ENCODE measurements at regions not wholly inside any gene's neighbourhood (a gene's known extent, or its start where the extent isn't known, plus 50 kb on each side); places are given as distances from the start of the nearest gene placed in this dataset.
"Not testable (repeated sequence)": the region's sequence is repeated elsewhere in the genome, so short reads cannot be mapped to it uniquely, and the experiment has no call there.

DNA sequence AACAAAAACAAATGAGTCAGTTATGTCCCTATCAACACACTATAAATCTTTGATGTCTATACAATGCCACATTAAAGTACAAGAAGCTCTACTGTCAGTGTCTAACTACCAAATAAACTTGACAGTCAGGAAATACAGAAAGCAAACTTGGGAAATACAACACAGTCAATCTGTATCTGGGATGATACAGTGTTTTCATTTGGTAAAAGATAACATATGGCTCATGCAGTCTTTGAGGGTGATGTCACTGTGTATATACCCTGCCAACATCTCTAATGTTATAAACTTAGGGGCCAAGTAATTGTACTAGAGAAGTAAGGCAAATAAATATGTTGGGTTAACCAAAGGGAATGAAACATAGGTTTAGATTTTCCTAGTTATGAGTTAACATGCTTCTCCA, 552.5 kb upstream of the ADAMTS5 start:
- H3K27me3 Mint-ChIP-seq = no peaks in the 10 kb centered on the region
- no peaks in the 10 kb centered on the region for H3K36me3 Mint-ChIP-seq
- no peak overlapping the region for H3K27ac Mint-ChIP-seq
- H3K9me3 Mint-ChIP-seq = peaks cover 19% of the 10 kb centered on the region
- no peaks in the 10 kb centered on the region for H3K4me1 Mint-ChIP-seq
- H3K4me3 Mint-ChIP-seq = no peak overlapping the region

DNA sequence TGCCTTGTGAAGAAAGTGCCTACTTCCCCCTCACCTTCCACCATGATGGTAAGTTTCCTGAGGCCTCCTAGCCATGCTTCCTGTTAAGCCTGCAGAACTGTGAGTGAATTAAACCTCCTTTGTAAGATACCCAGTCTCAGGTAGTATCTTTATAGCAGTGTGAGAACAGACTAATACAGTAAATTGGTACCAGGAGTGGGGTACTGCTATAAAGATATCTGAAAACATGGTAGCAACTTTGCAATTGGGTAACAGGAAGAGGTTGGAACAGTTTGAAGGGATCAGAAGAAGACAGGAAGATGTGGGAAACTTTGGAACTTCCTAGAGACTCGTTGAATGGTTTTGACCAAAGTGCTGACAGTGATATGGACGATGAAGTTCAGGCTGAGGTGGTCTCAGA, 550.3 kb upstream of the ADAMTS5 start:
- H3K27ac Mint-ChIP-seq, H3K36me3 Mint-ChIP-seq, H3K4me1 Mint-ChIP-seq, H3K4me3 Mint-ChIP-seq, H3K27me3 Mint-ChIP-seq: not testable (repeated sequence)
- peaks cover 19% of the 10 kb centered on the region for H3K9me3 Mint-ChIP-seq

DNA sequence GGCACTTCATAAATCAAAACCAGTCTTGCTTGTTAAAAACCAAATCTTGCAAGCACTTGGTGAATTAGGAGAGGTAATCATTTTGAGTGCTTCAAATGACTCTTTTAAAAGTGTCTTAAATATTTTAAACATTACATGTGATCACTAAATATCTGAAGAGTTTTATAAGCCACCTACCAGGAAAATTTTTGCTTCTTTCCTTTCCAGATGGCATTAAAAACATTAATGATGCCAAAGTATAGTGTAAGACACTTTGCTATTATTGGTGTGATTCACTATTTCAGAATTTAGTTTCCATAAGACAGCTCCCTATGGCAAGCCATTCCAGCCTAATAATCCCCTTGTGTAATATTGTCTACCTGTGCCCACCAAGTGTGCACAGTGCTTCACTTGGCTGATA, 548.8 kb upstream of the ADAMTS5 start:
- H3K27me3 Mint-ChIP-seq = no peaks in the 10 kb centered on the region
- peaks cover 19% of the 10 kb centered on the region for H3K9me3 Mint-ChIP-seq
- no peak overlapping the region for H3K4me3 Mint-ChIP-seq
- H3K4me1 Mint-ChIP-seq = no peaks in the 10 kb centered on the region
- no peaks in the 10 kb centered on the region for H3K36me3 Mint-ChIP-seq
- H3K27ac Mint-ChIP-seq = no peak overlapping the region

DNA sequence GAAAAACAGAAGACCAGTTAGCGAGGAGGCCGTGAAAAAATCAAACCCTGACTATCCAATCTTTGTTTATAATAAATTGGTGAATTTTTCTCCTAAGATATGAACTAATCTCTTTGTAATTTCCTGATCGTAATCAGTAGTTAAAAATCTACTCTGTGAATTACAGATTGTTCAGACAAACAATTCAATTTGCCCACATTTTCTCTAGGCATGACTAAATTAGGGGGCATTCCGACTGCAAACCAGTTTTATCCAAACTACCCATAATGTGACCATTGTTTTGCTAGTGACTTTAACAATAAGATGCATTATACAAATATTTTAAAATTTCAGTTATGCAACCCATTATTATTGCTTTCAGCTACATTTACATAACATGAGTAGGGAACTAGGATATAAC, 546.9 kb upstream of the ADAMTS5 start:
- Mint-ChIP-seq H3K9me3 (peaks cover 15% of the 10 kb centered on the region), H3K27ac (no peak overlapping the region), H3K4me1 (no peaks in the 10 kb centered on the region), H3K4me3 (no peak overlapping the region), H3K27me3 (no peaks in the 10 kb centered on the region), H3K36me3 (no peaks in the 10 kb centered on the region)

DNA sequence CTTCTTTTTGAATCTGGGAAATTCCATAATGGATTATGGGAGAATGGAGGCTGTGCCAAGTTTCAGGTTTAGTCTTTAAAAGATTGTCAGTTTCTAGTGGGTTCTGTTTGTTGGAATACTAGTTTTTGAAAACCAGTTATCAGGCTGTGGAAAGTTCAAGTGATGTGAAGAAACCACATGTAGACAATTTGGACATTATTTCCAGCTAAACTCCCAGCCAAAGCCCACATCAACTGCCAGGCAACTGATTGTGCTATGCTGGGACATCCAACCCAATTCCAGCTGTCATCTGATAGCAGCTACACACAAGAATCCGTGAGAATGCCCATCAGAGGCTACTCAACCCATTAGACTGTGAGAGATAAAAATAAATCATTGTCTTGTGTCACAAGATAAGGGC, 546.1 kb upstream of the ADAMTS5 start:
- Mint-ChIP-seq H3K27me3 (no peaks in the 10 kb centered on the region), H3K9me3 (peaks cover 10% of the 10 kb centered on the region), H3K4me1 (no peaks in the 10 kb centered on the region), H3K4me3 (no peak overlapping the region), H3K27ac (no peak overlapping the region), H3K36me3 (no peaks in the 10 kb centered on the region)

DNA sequence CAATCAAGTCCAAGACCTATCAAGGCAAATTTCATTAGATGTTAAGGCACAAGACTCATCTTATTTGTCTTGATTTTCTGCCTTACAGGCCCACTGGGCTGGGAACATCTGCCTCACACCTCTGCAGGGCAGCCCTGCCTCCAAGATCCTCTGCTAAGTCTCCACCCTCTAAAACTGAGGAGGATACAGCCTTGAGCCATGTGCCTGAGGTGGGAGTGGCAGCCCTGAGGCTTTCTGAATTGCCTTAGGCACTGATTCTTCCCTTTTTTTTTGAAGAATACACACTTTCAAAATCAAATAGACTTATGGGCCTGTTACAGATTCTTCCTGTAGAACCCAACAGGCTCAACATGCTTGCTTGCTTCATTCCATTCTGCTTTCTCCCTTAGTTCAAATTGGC, 544.3 kb upstream of the ADAMTS5 start:
- Mint-ChIP-seq H3K27me3 (no peaks in the 10 kb centered on the region), H3K4me3 (no peak overlapping the region), H3K4me1 (no peaks in the 10 kb centered on the region), H3K9me3 (no peaks in the 10 kb centered on the region), H3K36me3 (no peaks in the 10 kb centered on the region), H3K27ac (no peak overlapping the region)

DNA sequence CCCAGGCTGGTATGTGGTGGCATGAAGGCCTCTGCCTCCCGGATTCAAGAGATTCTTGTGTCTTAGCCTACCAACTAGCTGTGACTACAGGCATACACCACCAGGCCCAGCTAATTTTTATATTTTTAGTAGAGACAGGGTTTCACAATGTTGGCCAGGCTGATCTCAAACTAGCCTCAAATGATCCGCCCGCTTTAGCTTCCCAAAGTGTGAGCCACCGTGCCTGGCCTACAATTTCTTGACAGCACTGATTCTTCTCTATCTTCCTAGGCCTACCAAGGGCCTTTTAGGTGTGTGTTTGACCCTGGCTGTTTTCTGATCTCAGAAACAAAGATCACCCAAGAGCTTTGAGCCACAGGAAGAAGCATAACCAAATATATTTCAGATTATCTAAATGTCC, 540.8 kb upstream of the ADAMTS5 start:
- Mint-ChIP-seq H3K4me1 (no peaks in the 10 kb centered on the region), H3K9me3 (no peaks in the 10 kb centered on the region), H3K27ac (no peak overlapping the region), H3K4me3 (no peak overlapping the region), H3K27me3 (no peaks in the 10 kb centered on the region), H3K36me3 (no peaks in the 10 kb centered on the region)

DNA sequence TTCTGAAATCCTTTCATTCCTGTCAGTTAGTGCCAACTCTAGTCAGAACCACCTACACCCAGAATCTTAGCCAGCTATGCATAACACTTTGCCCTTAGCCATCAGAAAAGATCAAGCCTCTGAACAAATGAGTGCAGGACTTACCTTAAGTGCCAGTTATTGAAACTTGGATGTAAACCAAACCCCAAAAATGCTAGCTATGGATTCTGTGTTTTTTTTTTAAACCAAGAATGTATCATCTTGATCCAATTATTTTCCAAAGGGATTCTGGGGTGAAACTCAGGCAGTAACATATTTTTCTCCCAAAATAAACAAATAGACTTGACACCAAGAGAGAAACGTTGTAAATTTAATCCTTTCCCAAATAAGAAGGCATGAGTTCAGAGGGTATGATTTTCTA, 538.6 kb upstream of the ADAMTS5 start:
- Mint-ChIP-seq H3K4me1 (no peaks in the 10 kb centered on the region), H3K4me3 (no peak overlapping the region), H3K27me3 (no peaks in the 10 kb centered on the region), H3K27ac (no peak overlapping the region), H3K9me3 (no peaks in the 10 kb centered on the region), H3K36me3 (no peaks in the 10 kb centered on the region)

DNA sequence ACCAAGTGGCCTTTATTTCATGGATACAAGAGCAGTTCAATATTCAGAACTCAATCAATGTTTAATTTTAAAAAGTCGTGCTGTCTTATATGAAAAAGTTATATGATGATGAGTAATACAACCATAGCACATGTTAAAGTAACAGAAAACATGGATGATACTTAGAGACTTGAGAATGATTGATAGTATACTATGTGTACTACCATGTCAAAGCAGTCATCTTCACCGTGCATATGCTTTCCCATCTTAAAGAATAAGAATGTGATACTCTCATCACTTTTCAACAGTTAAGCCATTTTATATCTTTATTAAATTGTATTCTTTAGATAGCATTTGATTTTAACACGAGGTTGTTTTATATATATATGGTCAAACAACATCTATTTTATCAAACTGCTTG, 535.9 kb upstream of the ADAMTS5 start:
- Mint-ChIP-seq H3K27ac (no peak overlapping the region), H3K27me3 (no peaks in the 10 kb centered on the region), H3K4me1 (no peaks in the 10 kb centered on the region), H3K9me3 (no peaks in the 10 kb centered on the region), H3K4me3 (no peak overlapping the region), H3K36me3 (no peaks in the 10 kb centered on the region)

DNA sequence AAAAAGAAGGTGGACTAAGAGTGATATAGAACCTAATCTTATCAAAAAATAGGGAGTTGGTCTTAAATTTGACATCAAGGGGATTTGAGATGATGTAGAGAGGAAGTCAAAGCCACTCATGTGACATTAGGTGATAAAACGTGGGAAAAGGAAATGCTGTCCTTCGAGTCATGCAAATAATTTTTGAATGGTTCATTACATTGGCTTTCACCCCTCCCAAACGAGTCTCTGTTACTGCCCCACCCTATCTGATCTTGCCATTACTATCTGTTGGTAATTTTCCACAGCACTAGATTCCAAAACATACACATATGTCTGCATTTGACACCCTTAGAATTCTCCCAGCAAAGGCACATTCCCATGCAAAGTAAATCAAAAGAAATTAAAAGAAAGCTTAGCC, 531.1 kb upstream of the ADAMTS5 start:
- Mint-ChIP-seq H3K4me1 (no peaks in the 10 kb centered on the region), H3K27ac (no peak overlapping the region), H3K27me3 (no peaks in the 10 kb centered on the region), H3K9me3 (no peaks in the 10 kb centered on the region), H3K4me3 (no peak overlapping the region), H3K36me3 (no peaks in the 10 kb centered on the region)

DNA sequence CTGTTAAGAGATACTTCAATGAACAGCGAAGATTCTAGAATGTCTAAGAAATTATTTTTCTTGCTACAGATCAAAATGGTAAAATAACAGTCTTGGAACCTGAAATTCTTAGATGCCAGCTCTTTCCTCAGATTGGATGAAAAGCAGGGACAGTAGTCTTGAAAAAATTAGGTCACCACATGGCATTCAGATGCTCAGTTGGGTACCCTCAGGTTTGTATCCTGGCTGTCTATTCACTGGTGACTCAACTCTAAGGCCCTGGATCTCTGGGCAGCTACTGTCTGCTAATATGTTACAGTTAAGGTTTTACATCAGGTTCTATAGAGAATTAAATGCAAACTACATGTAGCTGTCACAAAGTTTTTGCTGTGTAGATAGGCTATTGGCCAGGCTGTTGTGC, 528.9 kb upstream of the ADAMTS5 start:
- Mint-ChIP-seq H3K4me1 (no peaks in the 10 kb centered on the region), H3K36me3 (no peaks in the 10 kb centered on the region), H3K27me3 (no peaks in the 10 kb centered on the region), H3K9me3 (no peaks in the 10 kb centered on the region), H3K27ac (no peak overlapping the region), H3K4me3 (no peak overlapping the region)

DNA sequence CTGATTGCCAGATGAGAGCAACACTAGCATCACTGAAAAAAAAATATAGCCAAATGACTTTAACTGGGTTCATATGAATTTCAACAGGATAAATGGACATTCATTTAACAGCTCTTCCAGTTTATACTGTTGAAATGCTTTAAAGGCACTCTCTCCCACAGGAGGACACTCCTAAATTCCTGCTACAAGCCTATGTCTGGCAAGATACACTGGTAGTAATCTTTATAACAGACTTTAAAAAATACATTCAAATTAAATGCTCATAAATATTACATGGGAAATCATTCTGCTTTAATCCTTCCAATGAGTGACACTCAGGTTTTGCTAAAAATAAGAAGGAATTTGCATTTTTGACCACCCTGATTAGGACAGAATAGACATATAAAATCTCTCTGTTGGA, 526.7 kb upstream of the ADAMTS5 start:
- no peak overlapping the region for H3K4me3 Mint-ChIP-seq
- H3K36me3 Mint-ChIP-seq = no peaks in the 10 kb centered on the region

DNA sequence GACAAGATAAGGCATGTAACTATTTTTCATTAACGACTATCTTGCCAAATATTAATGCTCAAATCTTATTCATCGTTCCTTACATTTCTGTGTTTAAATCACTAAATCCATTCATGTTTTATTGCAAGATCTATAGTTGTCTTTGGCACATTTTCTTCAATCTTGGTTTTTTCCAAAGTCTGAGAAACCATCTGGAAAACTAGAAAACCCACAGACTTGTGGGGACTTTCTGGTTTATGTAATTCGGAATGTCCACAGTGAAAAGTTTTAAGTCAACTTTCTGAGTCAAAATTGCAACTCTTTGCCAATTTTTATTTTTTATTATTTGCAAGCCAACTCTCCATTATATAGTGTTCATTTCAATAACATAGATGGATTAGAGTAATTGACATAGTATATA, 520.8 kb upstream of the ADAMTS5 start:
- Mint-ChIP-seq H3K9me3 (peaks cover 4% of the 10 kb centered on the region), H3K27me3 (no peaks in the 10 kb centered on the region), H3K4me1 (no peaks in the 10 kb centered on the region), H3K4me3 (no peak overlapping the region), H3K36me3 (no peaks in the 10 kb centered on the region), H3K27ac (no peak overlapping the region)

More for the DNA sequence above, 526.7 kb upstream of the ADAMTS5 start:
- H3K27me3 Mint-ChIP-seq = no peaks in the 10 kb centered on the region
- peaks cover 4% of the 10 kb centered on the region for H3K9me3 Mint-ChIP-seq
- no peak overlapping the region for H3K27ac Mint-ChIP-seq
- no peaks in the 10 kb centered on the region for H3K4me1 Mint-ChIP-seq

DNA sequence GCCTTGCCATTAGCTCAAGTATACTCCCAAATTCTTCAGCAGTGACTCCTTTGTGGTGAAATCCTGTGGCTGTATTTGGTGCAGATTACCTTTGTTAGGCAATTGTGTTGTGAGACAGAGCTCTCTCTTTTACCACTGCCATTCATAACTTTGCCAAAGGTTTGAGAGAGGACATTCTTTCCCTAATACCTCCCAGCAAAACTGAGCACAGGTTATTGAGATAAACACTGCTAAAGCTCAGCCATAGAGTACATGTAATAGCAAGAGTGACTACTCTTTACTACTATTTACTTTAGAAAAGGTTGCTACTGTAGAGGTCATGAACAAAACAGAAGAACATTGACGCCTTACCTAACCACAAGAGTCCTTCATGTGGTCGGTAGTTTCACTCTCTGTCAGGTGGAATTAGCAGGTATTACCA, 514.0 kb upstream of the ADAMTS5 start:
- Mint-ChIP-seq H3K27me3 (no peaks in the 10 kb centered on the region), H3K4me3 (no peak overlapping the region), H3K27ac (no peak overlapping the region)

DNA sequence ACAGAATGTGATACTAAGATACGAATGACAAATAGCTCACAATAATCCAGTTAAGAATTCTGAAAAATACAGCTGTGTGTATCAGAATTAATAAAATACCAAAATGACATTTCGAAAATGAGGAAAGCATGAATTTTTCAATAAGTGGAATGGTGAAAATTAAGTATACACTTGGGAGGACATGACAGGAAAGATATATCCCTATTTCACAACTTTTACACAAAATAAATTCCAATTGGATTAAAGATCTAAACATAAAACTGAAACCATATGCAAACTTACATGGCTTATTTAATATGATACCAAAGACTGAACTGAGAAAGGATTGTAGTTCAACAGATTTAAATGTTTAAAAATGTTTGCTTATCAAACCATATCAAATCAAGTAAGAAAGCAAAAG, 510.4 kb upstream of the ADAMTS5 start:
- H3K27me3 Mint-ChIP-seq = no peaks in the 10 kb centered on the region
- H3K9me3 Mint-ChIP-seq = peaks cover 5% of the 10 kb centered on the region
- no peaks in the 10 kb centered on the region for H3K36me3 Mint-ChIP-seq
- no peak overlapping the region for H3K4me3 Mint-ChIP-seq
- H3K4me1 Mint-ChIP-seq = no peaks in the 10 kb centered on the region
- H3K27ac Mint-ChIP-seq = no peak overlapping the region

More for the DNA sequence above, 514.0 kb upstream of the ADAMTS5 start:
- H3K9me3 Mint-ChIP-seq = peaks cover 6% of the 10 kb centered on the region
- no peaks in the 10 kb centered on the region for H3K4me1 Mint-ChIP-seq
- no peaks in the 10 kb centered on the region for H3K36me3 Mint-ChIP-seq

DNA sequence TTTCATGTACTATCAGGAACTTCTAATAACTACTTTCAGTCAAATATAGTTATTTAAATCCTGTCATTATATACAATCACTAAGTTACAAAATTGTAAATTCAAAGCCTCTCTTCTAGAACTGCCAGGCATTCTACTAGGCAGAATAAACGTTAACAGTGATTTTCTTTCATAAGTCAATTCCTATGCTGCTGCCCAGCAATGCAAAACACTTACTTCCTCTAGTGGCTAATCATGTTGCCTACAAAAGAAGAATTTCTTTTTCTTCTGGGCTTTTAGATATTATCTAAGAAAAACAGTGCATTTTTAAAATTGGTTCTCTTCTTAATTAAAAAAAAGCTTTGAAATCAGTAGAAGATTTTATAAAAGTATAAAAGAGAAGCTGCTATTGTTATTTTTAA, 509.8 kb upstream of the ADAMTS5 start:
- Mint-ChIP-seq H3K27ac (no peak overlapping the region), H3K27me3 (no peaks in the 10 kb centered on the region), H3K4me1 (no peaks in the 10 kb centered on the region), H3K4me3 (no peak overlapping the region), H3K9me3 (no peaks in the 10 kb centered on the region), H3K36me3 (no peaks in the 10 kb centered on the region)

DNA sequence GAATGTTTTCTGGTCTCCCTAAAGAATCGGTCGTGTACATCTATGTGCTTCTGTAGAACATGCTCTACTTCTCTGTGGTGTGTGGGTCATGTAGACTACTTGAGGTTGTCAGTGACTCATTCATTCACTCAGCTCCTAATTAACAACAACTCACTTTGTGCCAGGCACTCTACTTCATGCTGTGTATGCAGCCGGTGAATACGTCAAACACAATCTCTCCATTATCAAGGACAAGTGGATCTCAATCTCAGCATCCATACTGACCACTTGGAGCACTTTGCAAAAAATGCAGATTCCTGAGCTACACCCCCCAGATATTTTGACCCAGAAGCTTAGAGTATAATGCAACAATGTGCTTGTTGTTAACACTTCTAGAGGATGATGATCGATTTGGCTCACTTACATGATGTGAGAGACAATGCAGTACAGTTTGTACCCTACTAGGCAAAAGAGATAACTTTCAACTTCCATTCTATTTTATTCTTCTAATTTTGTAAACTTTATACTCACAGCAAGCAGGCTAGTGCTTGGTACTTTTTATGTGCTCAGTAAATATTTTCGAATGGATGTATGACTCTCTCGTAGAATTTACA, 508.6 kb upstream of the ADAMTS5 start:
- peaks cover 3% of the 10 kb centered on the region for H3K9me3 Mint-ChIP-seq
- no peaks in the 10 kb centered on the region for H3K27me3 Mint-ChIP-seq
- no peak overlapping the region for H3K4me3 Mint-ChIP-seq
- H3K4me1 Mint-ChIP-seq = no peaks in the 10 kb centered on the region
- no peak overlapping the region for H3K27ac Mint-ChIP-seq
- no peaks in the 10 kb centered on the region for H3K36me3 Mint-ChIP-seq

Data from activated naive CD4-positive, alpha-beta T cell treated with anti-CD3 and anti-CD28 coated beads, Interleukin-2, amount 50 U/mL, for 24 hours (primary cell).